ENCODE measurements at regions not wholly inside any gene's neighbourhood (a gene's known extent, or its start where the extent isn't known, plus 50 kb on each side); places are given as distances from the start of the nearest gene placed in this dataset.
A peak's percentile ranks its signal among the peaks of the same experiment; 100 is the strongest.

- ATAC-seq (no peak), DNase-seq (no peak)
- Mint-ChIP-seq H3K9me3 (no peaks in the 10 kb centered on the region), H3K4me3 (no peak overlapping the region), H3K27me3 (ENCODE audit: low read depth) (no peaks in the 10 kb centered on the region), H3K4me1 (ENCODE audit: low read depth) (peaks cover 29% of the 10 kb centered on the region), H3K36me3 (ENCODE audit: insufficient read depth) (no peaks in the 10 kb centered on the region)
These were observed 133.3 kb downstream of the MGAT5B start for GRCh38 chr17:77001487-77001886.

- DNase-seq (no peak), ATAC-seq (no peak)
- Mint-ChIP-seq H3K27me3 (ENCODE audit: low read depth) (no peaks in the 10 kb centered on the region), H3K4me1 (ENCODE audit: low read depth) (peaks cover 23% of the 10 kb centered on the region), H3K36me3 (ENCODE audit: insufficient read depth) (no peaks in the 10 kb centered on the region), H3K9me3 (no peaks in the 10 kb centered on the region), H3K4me3 (no peak overlapping the region)
These were observed 134.2 kb downstream of the MGAT5B start for GRCh38 chr17:77002103-77003045.

GRCh38 chr17:77003699-77004098 lies 135.5 kb downstream of the MGAT5B start:
- H3K27me3 Mint-ChIP-seq (ENCODE audit: low read depth), result peaks cover 3% of the 10 kb centered on the region
- ATAC-seq (no peak), DNase-seq (no peak)
- no peaks in the 10 kb centered on the region for H3K9me3 Mint-ChIP-seq
- H3K36me3 Mint-ChIP-seq (ENCODE audit: insufficient read depth), result no peaks in the 10 kb centered on the region
- peaks cover 11% of the 10 kb centered on the region for H3K4me1 Mint-ChIP-seq (ENCODE audit: low read depth)
- no peak overlapping the region for H3K4me3 Mint-ChIP-seq

GRCh38 chr17:77006971-77007649 lies 133.7 kb upstream of the SEC14L1 start:
- Mint-ChIP-seq H3K4me3 (no peak overlapping the region), H3K27me3 (ENCODE audit: low read depth) (peaks cover 3% of the 10 kb centered on the region), H3K9me3 (peaks cover 5% of the 10 kb centered on the region), H3K4me1 (ENCODE audit: low read depth) (no peaks in the 10 kb centered on the region), H3K36me3 (ENCODE audit: insufficient read depth) (peaks cover 3% of the 10 kb centered on the region)
- ATAC-seq (no peak), DNase-seq (no peak)

GRCh38 chr17:77009877-77010276 lies 130.9 kb upstream of the SEC14L1 start:
- ATAC-seq, result no peak
- H3K36me3 Mint-ChIP-seq (ENCODE audit: insufficient read depth), result peaks cover 3% of the 10 kb centered on the region
- no peaks in the 10 kb centered on the region for H3K4me1 Mint-ChIP-seq (ENCODE audit: low read depth)
- H3K27me3 Mint-ChIP-seq (ENCODE audit: low read depth), result peaks cover 3% of the 10 kb centered on the region
- no peak overlapping the region for H3K4me3 Mint-ChIP-seq
- peaks cover 5% of the 10 kb centered on the region for H3K9me3 Mint-ChIP-seq
- no peak for DNase-seq

GRCh38 chr17:77010667-77011066 lies 130.1 kb upstream of the SEC14L1 start:
- Mint-ChIP-seq H3K27me3 (ENCODE audit: low read depth) (peaks cover 3% of the 10 kb centered on the region), H3K36me3 (ENCODE audit: insufficient read depth) (peaks cover 3% of the 10 kb centered on the region), H3K9me3 (peaks cover 5% of the 10 kb centered on the region), H3K4me3 (no peak overlapping the region), H3K4me1 (ENCODE audit: low read depth) (no peaks in the 10 kb centered on the region)
- DNase-seq (no peak), ATAC-seq (no peak)

GRCh38 chr17:77011173-77012011 lies 129.4 kb upstream of the SEC14L1 start:
- Mint-ChIP-seq H3K4me1 (ENCODE audit: low read depth) (no peaks in the 10 kb centered on the region), H3K4me3 (no peak overlapping the region), H3K9me3 (peaks cover 5% of the 10 kb centered on the region), H3K27me3 (ENCODE audit: low read depth) (peaks cover 3% of the 10 kb centered on the region), H3K36me3 (ENCODE audit: insufficient read depth) (peaks cover 3% of the 10 kb centered on the region)
- no peak for ATAC-seq
- peak; percentile 42 for DNase-seq

GRCh38 chr17:77018504-77018903 lies 122.3 kb upstream of the SEC14L1 start:
- Mint-ChIP-seq H3K36me3 (ENCODE audit: insufficient read depth) (no peaks in the 10 kb centered on the region), H3K9me3 (peaks cover 9% of the 10 kb centered on the region), H3K4me3 (no peak overlapping the region), H3K27me3 (ENCODE audit: low read depth) (no peaks in the 10 kb centered on the region), H3K4me1 (ENCODE audit: low read depth) (no peaks in the 10 kb centered on the region)
- ATAC-seq (no peak), DNase-seq (no peak)

GRCh38 chr17:77019893-77020379 lies 120.8 kb upstream of the SEC14L1 start:
- no peak for ATAC-seq
- Mint-ChIP-seq H3K4me1 (ENCODE audit: low read depth) (no peaks in the 10 kb centered on the region), H3K27me3 (ENCODE audit: low read depth) (no peaks in the 10 kb centered on the region), H3K36me3 (ENCODE audit: insufficient read depth) (no peaks in the 10 kb centered on the region), H3K4me3 (no peak overlapping the region), H3K9me3 (peaks cover 9% of the 10 kb centered on the region)
- DNase-seq, result no peak

GRCh38 chr17:77020973-77021372 lies 119.8 kb upstream of the SEC14L1 start:
- Mint-ChIP-seq H3K4me1 (ENCODE audit: low read depth) (no peaks in the 10 kb centered on the region), H3K27me3 (ENCODE audit: low read depth) (no peaks in the 10 kb centered on the region), H3K9me3 (peaks cover 9% of the 10 kb centered on the region), H3K36me3 (ENCODE audit: insufficient read depth) (no peaks in the 10 kb centered on the region), H3K4me3 (no peak overlapping the region)
- no peak for DNase-seq
- no peak for ATAC-seq

- Mint-ChIP-seq H3K36me3 (ENCODE audit: insufficient read depth) (no peaks in the 10 kb centered on the region), H3K4me1 (ENCODE audit: low read depth) (no peaks in the 10 kb centered on the region), H3K27me3 (ENCODE audit: low read depth) (no peaks in the 10 kb centered on the region), H3K4me3 (no peak overlapping the region), H3K9me3 (peaks cover 19% of the 10 kb centered on the region)
- no peak for DNase-seq
- ATAC-seq, result no peak
These were observed 118.0 kb upstream of the SEC14L1 start for GRCh38 chr17:77022766-77023165.

GRCh38 chr17:77025781-77026180 lies 115.0 kb upstream of the SEC14L1 start:
- Mint-ChIP-seq H3K4me3 (no peak overlapping the region), H3K4me1 (ENCODE audit: low read depth) (no peaks in the 10 kb centered on the region), H3K36me3 (ENCODE audit: insufficient read depth) (no peaks in the 10 kb centered on the region), H3K27me3 (ENCODE audit: low read depth) (no peaks in the 10 kb centered on the region), H3K9me3 (peaks cover 19% of the 10 kb centered on the region)
- no peak for DNase-seq
- no peak for ATAC-seq

GRCh38 chr17:77027271-77027889 lies 113.4 kb upstream of the SEC14L1 start:
- H3K36me3 Mint-ChIP-seq (ENCODE audit: insufficient read depth), result no peaks in the 10 kb centered on the region
- H3K4me1 Mint-ChIP-seq (ENCODE audit: low read depth), result no peaks in the 10 kb centered on the region
- H3K4me3 Mint-ChIP-seq, result no peak overlapping the region
- DNase-seq (no peak), ATAC-seq (no peak)
- peaks cover 20% of the 10 kb centered on the region for H3K9me3 Mint-ChIP-seq
- H3K27me3 Mint-ChIP-seq (ENCODE audit: low read depth), result no peaks in the 10 kb centered on the region

- Mint-ChIP-seq H3K36me3 (ENCODE audit: insufficient read depth) (no peaks in the 10 kb centered on the region), H3K9me3 (peaks cover 20% of the 10 kb centered on the region), H3K27me3 (ENCODE audit: low read depth) (no peaks in the 10 kb centered on the region), H3K4me3 (no peak overlapping the region), H3K4me1 (ENCODE audit: low read depth) (no peaks in the 10 kb centered on the region)
- DNase-seq (no peak), ATAC-seq (no peak)
These were observed 111.9 kb upstream of the SEC14L1 start for GRCh38 chr17:77028900-77029299.

Measured in activated T-cell treated with anti-CD3 and anti-CD28 coated beads, Interleukin-2, amount 50 U/mL, for 4 hours (primary cell).